H1 (cell line): ENCODE measurements at regions not wholly inside any gene's neighbourhood (a gene's known extent, or its start where the extent isn't known, plus 50 kb on each side); places are given as distances from the start of the nearest gene placed in this dataset.

Experiments
- ATF3 ChIP-seq: IDR thresholded peaks from 2 replicates; pipeline ENCODE4 v1.6.1; 2011; ENCODE audit warnings: low read depth, mild to moderate bottlenecking, low read length; ENCODE audit not compliant: insufficient read depth
- CTCF ChIP-seq, 3 experiments: IDR thresholded peaks; 1 replicate in 2 of 3; 2 replicates in 1 of 3; pipeline versions ENCODE4 v1.5.1 to v1.6.1; 2011; ENCODE audit warnings: low read length in 3 of 3, mild to moderate bottlenecking in 3 of 3, inconsistent platforms in 2 of 3, low read depth in 1 of 3, moderate library complexity in 1 of 3; ENCODE audit not compliant: insufficient read depth in 1 of 3; ENCODE audit errors: control extremely low read depth in 1 of 3
- E2F6 ChIP-seq: IDR thresholded peaks from 2 replicates; pipeline ENCODE4 v1.6.1; 2012; ENCODE audit warnings: inconsistent platforms
- EP300 ChIP-seq, 2 experiments: IDR thresholded peaks; 1 replicate in 1 of 2; 2 replicates in 1 of 2; pipeline ENCODE4 v1.6.1; 2011 to 2012; ENCODE audit warnings: low read depth in 2 of 2, low read length in 2 of 2, mild to moderate bottlenecking in 2 of 2, borderline replicate concordance in 1 of 2, inconsistent platforms in 1 of 2, moderate library complexity in 1 of 2
- EZH2 ChIP-seq: fragments of 200-600 bp; sonication (generic); IDR thresholded peaks from 2 replicates; pipeline ENCODE4 v1.7.1; 2012; ENCODE audit warnings: low read depth, mild to moderate bottlenecking, moderate library complexity, low read length, inconsistent platforms; ENCODE audit not compliant: severe bottlenecking
- POLR2A ChIP-seq, 2 experiments: IDR thresholded peaks; 1 replicate in 1 of 2; 2 replicates in 1 of 2; pipeline ENCODE4 v1.6.1; 2011; ENCODE audit warnings: low read depth in 2 of 2, low read length in 2 of 2, mild to moderate bottlenecking in 2 of 2; ENCODE audit errors: control extremely low read depth in 1 of 2
- POLR2AphosphoS5 ChIP-seq: IDR thresholded peaks from 2 replicates; pipeline ENCODE4 v1.6.1; 2011; ENCODE audit warnings: low read depth, low read length
- SP1 ChIP-seq: IDR thresholded peaks from 2 replicates; pipeline ENCODE4 v1.6.1; 2011; ENCODE audit warnings: low read depth, low read length
- TAF1 ChIP-seq: IDR thresholded peaks from 2 replicates; pipeline ENCODE4 v1.6.1; 2011; ENCODE audit warnings: mild to moderate bottlenecking, low read depth, low read length
- YY1 ChIP-seq: IDR thresholded peaks from 2 replicates; pipeline ENCODE4 v1.6.1; 2011; ENCODE audit warnings: low read depth, mild to moderate bottlenecking, low read length

- no peak for TF ChIP-seq CTCF (IDR thresholded peaks at IDR 0.05; ENCODE audit: control extremely low read depth in 1 of 3, insufficient read depth in 1 of 3, low read depth in 1 of 3, low read length in 3 of 3)
- TF ChIP-seq TAF1: no peak
- no peak for TF ChIP-seq POLR2AphosphoS5
- TF ChIP-seq ATF3: no peak
- TF ChIP-seq POLR2A (IDR thresholded peaks at IDR 0.05; ENCODE audit: control extremely low read depth in 1 of 2, low read depth in 2 of 2, low read length in 2 of 2): no peak
- no peak for TF ChIP-seq EP300 (IDR thresholded peaks at IDR 0.05; ENCODE audit: borderline replicate concordance in 1 of 2, low read depth in 2 of 2, low read length in 2 of 2)
- TF ChIP-seq SP1: no peak
- no peak for TF ChIP-seq EZH2
- TF ChIP-seq YY1: no peak
- TF ChIP-seq E2F6: no peak
Measured at GRCh38 chr4:188511431-188511830, 372.2 kb downstream of the TRIML1 start.
